SK-N-SH (cell line): ENCODE measurements at regions not wholly inside any gene's neighbourhood (a gene's known extent, or its start where the extent isn't known, plus 50 kb on each side); places are given as distances from the start of the nearest gene placed in this dataset.

Experiments used
- CTCF ChIA-PET: fragments of 300-600, 350-600 bp; formaldehyde crosslinking; extraction: SDS; loops from one replicate; lab custom pipeline; 2021; lab: Yijun Ruan, JAX
- POLR2A ChIA-PET: fragments of 350-600 bp; sonication (Branson Sonifier 250); formaldehyde crosslinking; extraction: SDS; loops from one replicate; lab custom pipeline; 2020; ENCODE audit warnings: antibody characterized with exemption, inconsistent platforms; lab: Yijun Ruan, JAX
- DNase-seq: peaks from one replicate; pipeline ENCODE4 v3.0.0; 2012
- H2AFZ ChIP-seq: fragments of 200-600 bp; sonication (generic); 2 replicates; pipeline ENCODE4 v1.8.1; 2016; ENCODE audit warnings: antibody characterized with exemption, mild to moderate bottlenecking, low read depth
- H3F3A ChIP-seq: fragments of 200-600 bp; sonication (generic); replicated peaks from 2 replicates; pipeline ENCODE3; 2016; ENCODE audit warnings: antibody characterized with exemption, mild to moderate bottlenecking; ENCODE audit not compliant: insufficient read depth
- H3K27ac ChIP-seq, 2 experiments: fragments of 200-500 bp in 1 of 2; fragments of 200-600 bp in 1 of 2; sonication (Bioruptor generic) in 1 of 2; sonication (generic), shearing (Covaris generic) in 1 of 2; 2 replicates each; pipeline versions ENCODE4 v1.5.1 to v1.6.1; 2014 to 2016; ENCODE audit warnings: low read depth in 2 of 2, inconsistent platforms in 1 of 2, low read length in 1 of 2, mild to moderate bottlenecking in 1 of 2, mixed read lengths in 1 of 2
- H3K27me3 ChIP-seq: fragments of 200-600 bp; sonication (generic), shearing (Covaris generic); 2 replicates; pipeline ENCODE4 v1.6.1; 2016; ENCODE audit warnings: mixed run types; ENCODE audit not compliant: insufficient read depth
- H3K36me3 ChIP-seq, 2 experiments: fragments of 200-500 bp in 1 of 2; fragments of 200-600 bp in 1 of 2; sonication (Bioruptor generic) in 1 of 2; sonication (generic) in 1 of 2; replicated peaks in 1 of 2; 2 replicates each; pipeline versions ENCODE3 to v1.5.1; 2014 to 2016; ENCODE audit warnings: low read length in 1 of 2, mild to moderate bottlenecking in 1 of 2; ENCODE audit not compliant: insufficient read depth in 2 of 2, control insufficient read depth in 1 of 2
- H3K4me1 ChIP-seq, 2 experiments: fragments of 200-500 bp in 1 of 2; fragments of 200-600 bp in 1 of 2; sonication (Bioruptor generic) in 1 of 2; sonication (generic), shearing (Covaris generic) in 1 of 2; 2 replicates each; pipeline versions ENCODE4 v1.5.1 to v1.6.1; 2014 to 2016; ENCODE audit warnings: low read depth in 1 of 2, low read length in 1 of 2, mixed run types in 1 of 2; ENCODE audit not compliant: insufficient read depth in 2 of 2, control insufficient read depth in 1 of 2
- H3K4me2 ChIP-seq: fragments of 200-600 bp; sonication (generic), shearing (Covaris generic); 2 replicates; pipeline ENCODE4 v1.6.1; 2017; ENCODE audit warnings: mixed run types
- H3K4me3 ChIP-seq, 2 experiments: fragments of 200-500 bp in 1 of 2; fragments of 200-600 bp in 1 of 2; sonication (Bioruptor generic) in 1 of 2; sonication (generic), shearing (Covaris generic) in 1 of 2; 2 replicates each; pipeline versions ENCODE4 v1.5.1 to v1.8.1; 2014 to 2016; ENCODE audit warnings: low read depth in 2 of 2, inconsistent platforms in 1 of 2, low read length in 1 of 2, mild to moderate bottlenecking in 1 of 2, mixed read lengths in 1 of 2, moderate library complexity in 1 of 2
- H3K79me2 ChIP-seq: fragments of 200-600 bp; sonication (generic); 2 replicates; pipeline ENCODE4 v1.8.1; 2017; ENCODE audit warnings: mild to moderate bottlenecking; ENCODE audit not compliant: insufficient read depth
- H3K9ac ChIP-seq: fragments of 200-600 bp; sonication (generic); 2 replicates; pipeline ENCODE4 v1.6.1; 2017; ENCODE audit warnings: mixed run types
- H3K9me2 ChIP-seq: fragments of 200-600 bp; sonication (generic); 2 replicates; pipeline ENCODE4 v1.6.1; 2017; ENCODE audit warnings: mixed run types
- H3K9me3 ChIP-seq: fragments of 200-600 bp; sonication (generic); 2 replicates; pipeline ENCODE4 v1.6.1; 2017; ENCODE audit warnings: mixed run types, mild to moderate bottlenecking, moderate library complexity
- H4K20me1 ChIP-seq: fragments of 200-600 bp; sonication (generic); 2 replicates; pipeline ENCODE4 v1.6.1; 2017; ENCODE audit warnings: mild to moderate bottlenecking, mixed run types; ENCODE audit not compliant: insufficient read depth
- CTCF ChIP-seq: fragments of 200-600 bp; sonication (generic); IDR thresholded peaks from 2 replicates; pipeline ENCODE4 v1.6.1; 2017; ENCODE audit warnings: antibody characterized with exemption, mild to moderate bottlenecking, moderate library complexity
- ELF1 ChIP-seq: IDR thresholded peaks from 2 replicates; pipeline ENCODE4 v1.4.0; 2012
- FOSL2 ChIP-seq: IDR thresholded peaks from 2 replicates; pipeline ENCODE4 v1.4.0; 2012; ENCODE audit warnings: low read depth, mild to moderate bottlenecking, moderate library complexity, borderline replicate concordance
- FOXJ3 ChIP-seq: sonication (generic); formaldehyde crosslinking; IDR thresholded peaks from 2 replicates; pipeline ENCODE4 v1.5.1; 2020; ENCODE audit warnings: mild to moderate bottlenecking, missing genetic modification reagents
- FOXM1 ChIP-seq: IDR thresholded peaks from 2 replicates; pipeline ENCODE4 v1.4.0; 2012; ENCODE audit warnings: low read depth, mild to moderate bottlenecking
- GABPA ChIP-seq: IDR thresholded peaks from 2 replicates; pipeline ENCODE4 v1.4.0; 2012; ENCODE audit warnings: low read depth, mild to moderate bottlenecking
- JUND ChIP-seq: IDR thresholded peaks from 2 replicates; pipeline ENCODE4 v1.4.0; 2012
- MEF2A ChIP-seq: IDR thresholded peaks from 2 replicates; pipeline ENCODE4 v1.4.0; 2012; ENCODE audit warnings: low read depth, borderline replicate concordance
- NFIC ChIP-seq: IDR thresholded peaks from 2 replicates; pipeline ENCODE4 v1.4.0; 2012; ENCODE audit warnings: borderline replicate concordance
- NRF1 ChIP-seq: IDR thresholded peaks from 2 replicates; pipeline ENCODE4 v1.6.1; 2012; ENCODE audit warnings: low read depth, mild to moderate bottlenecking, low read length
- RCOR1 ChIP-seq: fragments of 150-350 bp; IDR thresholded peaks from 2 replicates; pipeline ENCODE4 v1.6.1; 2017; ENCODE audit warnings: antibody characterized with exemption, low read length
- RXRA ChIP-seq: IDR thresholded peaks from 2 replicates; pipeline ENCODE4 v1.4.0; 2012; ENCODE audit warnings: low read depth, mild to moderate bottlenecking, borderline replicate concordance
- SIN3A ChIP-seq: IDR thresholded peaks from 2 replicates; pipeline ENCODE4 v1.6.1; 2012; ENCODE audit warnings: low read depth, mild to moderate bottlenecking, low read length, moderate library complexity, borderline replicate concordance
- TCF12 ChIP-seq: IDR thresholded peaks from 2 replicates; pipeline ENCODE4 v1.4.0; 2012
- USF2 ChIP-seq: fragments of 150-350 bp; IDR thresholded peaks from 2 replicates; pipeline ENCODE4 v1.6.1; 2017; ENCODE audit warnings: antibody characterized with exemption, low read length, low read depth, borderline replicate concordance
- WGBS: methylation state at CpG from one replicate; pipeline ENCODE4 v1.1.6; 2017; ENCODE audit warnings: low lambda C conversion rate; 5-methylcytosine and 5-hydroxymethylcytosine counted together
- TF ChIP-seq, protein P1 (sequence below): IDR thresholded peaks from 2 replicates; pipeline ENCODE4 v1.4.0; 2012; ENCODE audit warnings: low read depth, borderline replicate concordance
- TF ChIP-seq, protein P2 (sequence below): IDR thresholded peaks from 2 replicates; pipeline ENCODE4 v1.4.0; 2012; ENCODE audit warnings: low read depth, borderline replicate concordance
- TF ChIP-seq, protein P3 (sequence below): fragments of 150-350 bp; IDR thresholded peaks from 2 replicates; pipeline ENCODE4 v1.6.1; 2016; ENCODE audit warnings: mild to moderate bottlenecking, low read depth, low read length
- TF ChIP-seq, protein P4 (sequence below): IDR thresholded peaks from 2 replicates; pipeline ENCODE4 v1.4.0; 2012; ENCODE audit warnings: low read depth

DNA sequence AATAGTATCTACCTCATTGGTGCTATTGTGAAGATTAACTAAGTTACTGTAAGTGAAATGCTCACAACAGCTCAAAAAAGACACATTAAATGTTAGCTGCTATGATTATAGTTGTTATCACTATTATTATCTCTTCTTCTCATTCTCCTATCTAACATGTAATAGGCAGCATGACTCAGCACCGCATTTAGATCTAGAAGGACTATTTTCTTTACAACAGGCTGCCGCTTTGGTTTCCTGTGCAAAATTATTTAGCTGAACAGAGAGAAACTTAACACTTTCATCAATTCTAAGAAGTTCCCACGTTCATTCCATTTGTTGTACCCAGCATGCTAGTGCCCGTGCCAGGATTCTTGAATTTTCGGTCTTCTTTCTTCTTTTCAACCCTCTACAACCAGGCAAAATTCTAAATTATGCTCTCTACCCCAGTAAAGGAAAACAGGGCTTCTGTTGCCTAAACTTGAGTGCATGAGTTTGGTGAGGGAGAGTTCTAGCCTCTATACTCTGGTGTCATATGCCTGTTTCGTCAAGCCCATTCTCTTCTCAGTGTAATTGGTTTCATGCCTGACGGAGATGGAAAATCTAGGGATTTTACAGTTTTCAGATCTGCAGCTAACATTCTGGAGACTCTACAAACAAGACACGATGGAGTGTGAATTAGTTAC, 378.9 kb downstream of the PPP1R2C start:
- H3K27me3 ChIP-seq, result no peaks in the 10 kb centered on the region
- no peaks in the 10 kb centered on the region for H3K9me3 ChIP-seq
- no peak overlapping the region for H2AFZ ChIP-seq
- 12% methylated on average over 8 of the region's 8 CpGs for WGBS
- no peak for DNase-seq
- no peaks in the 10 kb centered on the region for H3K79me2 ChIP-seq
- H3K4me1 ChIP-seq, result no peaks in the 10 kb centered on the region
- POLR2A ChIA-PET, result no interaction called here
- no peak overlapping the region for H3K27ac ChIP-seq
- no peak overlapping the region for H3K4me2 ChIP-seq
- TF ChIP-seq FOXM1 (no peak), JUND (no peak), RXRA (no peak), NFIC (no peak), TCF12 (no peak), RCOR1 (no peak), USF2 (no peak)
- TF ChIP-seq, protein P1, sequence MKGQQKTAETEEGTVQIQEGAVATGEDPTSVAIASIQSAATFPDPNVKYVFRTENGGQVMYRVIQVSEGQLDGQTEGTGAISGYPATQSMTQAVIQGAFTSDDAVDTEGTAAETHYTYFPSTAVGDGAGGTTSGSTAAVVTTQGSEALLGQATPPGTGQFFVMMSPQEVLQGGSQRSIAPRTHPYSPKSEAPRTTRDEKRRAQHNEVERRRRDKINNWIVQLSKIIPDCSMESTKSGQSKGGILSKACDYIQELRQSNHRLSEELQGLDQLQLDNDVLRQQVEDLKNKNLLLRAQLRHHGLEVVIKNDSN, result no peak
- TF ChIP-seq, protein P2, sequence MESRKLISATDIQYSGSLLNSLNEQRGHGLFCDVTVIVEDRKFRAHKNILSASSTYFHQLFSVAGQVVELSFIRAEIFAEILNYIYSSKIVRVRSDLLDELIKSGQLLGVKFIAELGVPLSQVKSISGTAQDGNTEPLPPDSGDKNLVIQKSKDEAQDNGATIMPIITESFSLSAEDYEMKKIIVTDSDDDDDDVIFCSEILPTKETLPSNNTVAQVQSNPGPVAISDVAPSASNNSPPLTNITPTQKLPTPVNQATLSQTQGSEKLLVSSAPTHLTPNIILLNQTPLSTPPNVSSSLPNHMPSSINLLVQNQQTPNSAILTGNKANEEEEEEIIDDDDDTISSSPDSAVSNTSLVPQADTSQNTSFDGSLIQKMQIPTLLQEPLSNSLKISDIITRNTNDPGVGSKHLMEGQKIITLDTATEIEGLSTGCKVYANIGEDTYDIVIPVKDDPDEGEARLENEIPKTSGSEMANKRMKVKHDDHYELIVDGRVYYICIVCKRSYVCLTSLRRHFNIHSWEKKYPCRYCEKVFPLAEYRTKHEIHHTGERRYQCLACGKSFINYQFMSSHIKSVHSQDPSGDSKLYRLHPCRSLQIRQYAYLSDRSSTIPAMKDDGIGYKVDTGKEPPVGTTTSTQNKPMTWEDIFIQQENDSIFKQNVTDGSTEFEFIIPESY, result no peak
- TF ChIP-seq, protein P3, sequence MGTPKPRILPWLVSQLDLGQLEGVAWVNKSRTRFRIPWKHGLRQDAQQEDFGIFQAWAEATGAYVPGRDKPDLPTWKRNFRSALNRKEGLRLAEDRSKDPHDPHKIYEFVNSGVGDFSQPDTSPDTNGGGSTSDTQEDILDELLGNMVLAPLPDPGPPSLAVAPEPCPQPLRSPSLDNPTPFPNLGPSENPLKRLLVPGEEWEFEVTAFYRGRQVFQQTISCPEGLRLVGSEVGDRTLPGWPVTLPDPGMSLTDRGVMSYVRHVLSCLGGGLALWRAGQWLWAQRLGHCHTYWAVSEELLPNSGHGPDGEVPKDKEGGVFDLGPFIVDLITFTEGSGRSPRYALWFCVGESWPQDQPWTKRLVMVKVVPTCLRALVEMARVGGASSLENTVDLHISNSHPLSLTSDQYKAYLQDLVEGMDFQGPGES, result no peak
- TF ChIP-seq, protein P4, sequence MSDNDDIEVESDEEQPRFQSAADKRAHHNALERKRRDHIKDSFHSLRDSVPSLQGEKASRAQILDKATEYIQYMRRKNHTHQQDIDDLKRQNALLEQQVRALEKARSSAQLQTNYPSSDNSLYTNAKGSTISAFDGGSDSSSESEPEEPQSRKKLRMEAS, result no peak
- CTCF ChIA-PET, result no interaction called here
- H3K9ac ChIP-seq, result no peak overlapping the region
- no peaks in the 10 kb centered on the region for H3F3A ChIP-seq
- no peaks in the 10 kb centered on the region for H4K20me1 ChIP-seq
- no peaks in the 10 kb centered on the region for H3K36me3 ChIP-seq
- no peaks in the 10 kb centered on the region for H3K9me2 ChIP-seq
- no peak overlapping the region for H3K4me3 ChIP-seq

DNA sequence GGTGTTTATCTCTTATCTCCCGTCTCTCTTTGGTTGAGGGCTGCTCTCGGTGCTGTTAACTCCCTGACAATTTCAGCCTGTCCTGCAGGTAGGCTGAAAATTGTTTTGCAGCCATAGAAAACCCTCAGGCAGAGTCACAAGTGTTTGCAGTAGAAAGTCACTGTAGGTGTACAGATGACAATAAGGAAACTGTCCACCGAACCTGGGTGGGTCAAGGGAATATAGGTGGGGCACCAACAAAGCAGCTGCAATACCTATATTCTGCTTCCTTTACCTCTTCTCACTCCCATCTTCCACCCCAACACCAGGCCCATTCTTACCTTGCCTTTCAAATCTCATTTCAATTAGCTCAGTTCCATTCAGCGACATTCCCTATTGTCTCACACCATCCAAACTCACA, 381.8 kb downstream of the PPP1R2C start:
- POLR2A ChIA-PET, result no interaction called here
- no peak for DNase-seq
- H3K27me3 ChIP-seq, result no peaks in the 10 kb centered on the region
- TF ChIP-seq CTCF (no peak), GABPA (no peak), FOSL2 (no peak), MEF2A (no peak), ELF1 (no peak), SIN3A (no peak), FOXJ3 (CRISPR knock-in tag) (no peak), NFIC (no peak), RXRA (no peak), NRF1 (no peak), TCF12 (no peak)
- TF ChIP-seq, protein P2, result no peak
- TF ChIP-seq, protein P4, result no peak

More for the DNA sequence above, 381.8 kb downstream of the PPP1R2C start:
- Histone ChIP-seq H3K4me3 (no peak overlapping the region), H4K20me1 (no peaks in the 10 kb centered on the region), H3K9me3 (no peaks in the 10 kb centered on the region), H3K4me2 (no peak overlapping the region), H3K9me2 (no peaks in the 10 kb centered on the region), H3K4me1 (no peaks in the 10 kb centered on the region), H3F3A (no peaks in the 10 kb centered on the region), H3K27ac (no peak overlapping the region), H3K79me2 (no peaks in the 10 kb centered on the region), H2AFZ (no peak overlapping the region), H3K36me3 (no peaks in the 10 kb centered on the region), H3K9ac (no peak overlapping the region)
- 1% methylated on average over 4 of the region's 4 CpGs for WGBS
- CTCF ChIA-PET, result no interaction called here
